ENCODE measurements at regions not wholly inside any gene's neighbourhood (a gene's known extent, or its start where the extent isn't known, plus 50 kb on each side); places are given as distances from the start of the nearest gene placed in this dataset.

- no peak for TF ChIP-seq POLR2AphosphoS5 (IDR thresholded peaks at IDR 0.05; ENCODE audit: low read depth)
- TF ChIP-seq REST (IDR thresholded peaks at IDR 0.05; ENCODE audit: insufficient replicate concordance, low read depth): no peak
- no peak for TF ChIP-seq SPI1 (IDR thresholded peaks at IDR 0.05; ENCODE audit: borderline replicate concordance, low read depth)
- TF ChIP-seq GABPA (IDR thresholded peaks at IDR 0.05; ENCODE audit: low read depth): no peak
- no peak for TF ChIP-seq CTCF (IDR thresholded peaks at IDR 0.05; ENCODE audit: insufficient read depth, low read length)
- Histone ChIP-seq H3K27ac (replicated peaks) (no peak overlapping the region), H3K4me3 (replicated peaks; ENCODE audit: insufficient read depth, low read length) (no peak overlapping the region), H3K27me3 (ENCODE audit: insufficient read depth, poor library complexity, severe bottlenecking) (no peaks in the 10 kb centered on the region)
- no peak for DNase-seq (ENCODE audit: low read depth in 1 of 2, low spot score in 1 of 2)
Observed at GRCh38 chr2:18701546-18701945, 112.2 kb upstream of the NT5C1B start.

DNA sequence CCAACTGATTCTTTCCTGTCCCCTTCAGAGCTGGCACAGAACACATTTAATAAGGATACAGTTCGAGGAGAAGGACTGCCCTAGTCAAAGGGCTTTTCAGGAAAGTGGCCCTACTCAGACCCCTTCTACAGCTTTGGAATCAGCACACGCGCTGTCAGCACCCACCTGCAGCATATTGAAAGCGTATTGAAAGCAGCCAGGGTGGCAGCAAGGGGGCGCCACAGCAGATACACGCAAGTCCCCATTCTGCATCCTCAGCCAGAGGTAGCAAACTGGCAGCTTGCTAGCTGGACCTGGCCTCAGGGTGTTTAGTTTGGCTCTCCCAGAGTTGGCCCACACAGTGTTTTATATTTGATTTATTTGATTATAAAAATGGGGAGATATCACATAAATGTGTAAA is 101.0 kb upstream of the NT5C1B start:
- Histone ChIP-seq H3K27me3 (ENCODE audit: insufficient read depth, poor library complexity, severe bottlenecking) (no peaks in the 10 kb centered on the region), H3K27ac (replicated peaks) (no peak overlapping the region), H3K4me3 (replicated peaks; ENCODE audit: insufficient read depth, low read length) (no peak overlapping the region)
- no peak for TF ChIP-seq POLR2AphosphoS5 (IDR thresholded peaks at IDR 0.05; ENCODE audit: low read depth)
- no peak for TF ChIP-seq SPI1 (IDR thresholded peaks at IDR 0.05; ENCODE audit: borderline replicate concordance, low read depth)
- no peak for TF ChIP-seq REST (IDR thresholded peaks at IDR 0.05; ENCODE audit: insufficient replicate concordance, low read depth)
- TF ChIP-seq GABPA (IDR thresholded peaks at IDR 0.05; ENCODE audit: low read depth): no peak
- no peak for TF ChIP-seq CTCF (IDR thresholded peaks at IDR 0.05; ENCODE audit: insufficient read depth, low read length)
- DNase-seq (ENCODE audit: low read depth in 1 of 2, low spot score in 1 of 2): no peak

DNA sequence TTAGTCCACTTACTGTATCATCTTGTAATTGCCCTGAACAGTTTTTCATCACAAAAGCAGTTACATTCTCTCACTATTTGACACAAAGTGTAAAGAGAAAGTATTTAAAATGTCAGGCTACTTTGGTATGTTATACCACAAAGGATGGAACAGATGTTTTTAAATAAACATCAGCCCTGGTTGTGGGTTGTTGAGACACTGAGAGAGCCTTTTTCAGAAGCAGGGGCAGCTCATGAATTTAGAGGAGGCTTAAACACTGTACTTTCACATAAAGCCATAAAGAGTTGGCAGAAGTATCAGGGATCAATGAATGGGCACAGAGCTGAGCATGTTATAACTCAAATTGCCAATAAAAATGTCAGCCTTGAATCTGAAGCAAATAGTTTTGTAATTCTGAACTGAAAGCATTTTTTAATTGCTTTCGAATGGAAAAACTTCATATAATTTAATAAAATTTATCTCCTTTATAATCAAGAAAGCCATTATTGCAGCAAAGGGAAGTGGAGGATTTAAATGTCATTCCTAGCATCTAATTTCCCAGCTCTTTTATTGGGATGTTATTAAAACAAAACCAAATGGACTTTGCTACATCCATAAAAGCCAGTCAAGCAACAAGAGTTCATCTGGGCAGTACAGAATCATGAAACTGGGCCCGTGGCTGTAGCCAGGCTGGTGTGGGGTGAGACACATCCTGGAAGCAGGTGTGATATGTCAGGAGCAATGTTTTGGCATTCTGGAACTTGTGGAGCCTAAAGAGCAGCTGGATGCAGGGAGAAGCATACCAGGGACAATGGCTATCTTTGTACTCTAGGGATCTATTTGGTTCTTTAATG is 95.1 kb upstream of the NT5C1B start:
- DNase-seq (ENCODE audit: low read depth in 1 of 2, low spot score in 1 of 2): no peak
- H3K27ac ChIP-seq (replicated peaks): no peak overlapping the region
- H3K27me3 ChIP-seq (ENCODE audit: insufficient read depth, poor library complexity, severe bottlenecking): no peaks in the 10 kb centered on the region
- TF ChIP-seq CTCF (IDR thresholded peaks at IDR 0.05; ENCODE audit: insufficient read depth, low read length) (no peak), GABPA (IDR thresholded peaks at IDR 0.05; ENCODE audit: low read depth) (no peak)
- no peak overlapping the region for H3K4me3 ChIP-seq (replicated peaks; ENCODE audit: insufficient read depth, low read length)

- Histone ChIP-seq H3K27ac (replicated peaks) (no peak overlapping the region), H3K27me3 (ENCODE audit: insufficient read depth, poor library complexity, severe bottlenecking) (no peaks in the 10 kb centered on the region), H3K4me3 (replicated peaks; ENCODE audit: insufficient read depth, low read length) (no peak overlapping the region)
- DNase-seq (ENCODE audit: low read depth in 1 of 2, low spot score in 1 of 2): no peak
- TF ChIP-seq REST (IDR thresholded peaks at IDR 0.05; ENCODE audit: insufficient replicate concordance, low read depth): no peak
- no peak for TF ChIP-seq GABPA (IDR thresholded peaks at IDR 0.05; ENCODE audit: low read depth)
- no peak for TF ChIP-seq POLR2AphosphoS5 (IDR thresholded peaks at IDR 0.05; ENCODE audit: low read depth)
- TF ChIP-seq SPI1 (IDR thresholded peaks at IDR 0.05; ENCODE audit: borderline replicate concordance, low read depth): no peak
- TF ChIP-seq CTCF (IDR thresholded peaks at IDR 0.05; ENCODE audit: insufficient read depth, low read length): no peak
Observed at GRCh38 chr2:18682681-18683080, 93.3 kb upstream of the NT5C1B start.
